Ecto neural progenitor cell (in vitro differentiated cells): ENCODE measurements at regions not wholly inside any gene's neighbourhood (a gene's known extent, or its start where the extent isn't known, plus 50 kb on each side); places are given as distances from the start of the nearest gene placed in this dataset.

Experiments
- DNase-seq: peaks from one replicate; pipeline ENCODE4 v3.0.0-alpha.2; 2018; ENCODE audit warnings: low spot score

- DNase-seq = no peak
These were observed 833.6 kb upstream of the AGA start for GRCh38 chr4:178275671-178276360.

GRCh38 chr4:178280362-178280761 lies 838.1 kb upstream of the AGA start:
- DNase-seq = no peak

GRCh38 chr4:178288462-178288861 lies 846.2 kb upstream of the AGA start:
- no peak for DNase-seq

- DNase-seq = no peak
These were observed 851.4 kb upstream of the AGA start for GRCh38 chr4:178293601-178294000.

- no peak for DNase-seq
These were observed 854.4 kb upstream of the AGA start for GRCh38 chr4:178296669-178297068.

- DNase-seq = no peak
These were observed 864.3 kb upstream of the AGA start for GRCh38 chr4:178306565-178306964.

GRCh38 chr4:178309890-178310289 lies 867.7 kb upstream of the AGA start:
- DNase-seq = no peak

- DNase-seq = no peak
These were observed 869.8 kb upstream of the AGA start for GRCh38 chr4:178311997-178312396.

GRCh38 chr4:178314287-178314686 lies 872.0 kb upstream of the AGA start:
- DNase-seq = no peak

- no peak for DNase-seq
These were observed 874.0 kb upstream of the AGA start for GRCh38 chr4:178316211-178316610.

GRCh38 chr4:178320003-178320402 lies 877.8 kb upstream of the AGA start:
- no peak for DNase-seq

- DNase-seq = no peak
These were observed 880.4 kb upstream of the AGA start for GRCh38 chr4:178322524-178323183.

GRCh38 chr4:178329226-178329872 lies 887.1 kb upstream of the AGA start:
- no peak for DNase-seq

GRCh38 chr4:178333355-178333754 lies 891.1 kb upstream of the AGA start:
- DNase-seq = no peak

- no peak for DNase-seq
These were observed 897.5 kb upstream of the AGA start for GRCh38 chr4:178339769-178340168.

GRCh38 chr4:178340468-178340867 lies 898.2 kb upstream of the AGA start:
- DNase-seq = no peak

GRCh38 chr4:178344096-178344495 lies 901.9 kb upstream of the AGA start:
- no peak for DNase-seq

- DNase-seq = no peak
These were observed 904.9 kb upstream of the AGA start for GRCh38 chr4:178347111-178347510.

- no peak for DNase-seq
These were observed 907.4 kb upstream of the AGA start for GRCh38 chr4:178349601-178350000.

GRCh38 chr4:178351185-178351584 lies 908.9 kb upstream of the AGA start:
- DNase-seq = no peak

- DNase-seq = no peak
These were observed 914.5 kb upstream of the AGA start for GRCh38 chr4:178356725-178357124.

GRCh38 chr4:178385481-178385880 lies 943.2 kb upstream of the AGA start:
- no peak for DNase-seq

GRCh38 chr4:178387756-178388155 lies 945.5 kb upstream of the AGA start:
- DNase-seq = no peak
